ENCODE measurements at regions not wholly inside any gene's neighbourhood (a gene's known extent, or its start where the extent isn't known, plus 50 kb on each side); places are given as distances from the start of the nearest gene placed in this dataset.

DNA sequence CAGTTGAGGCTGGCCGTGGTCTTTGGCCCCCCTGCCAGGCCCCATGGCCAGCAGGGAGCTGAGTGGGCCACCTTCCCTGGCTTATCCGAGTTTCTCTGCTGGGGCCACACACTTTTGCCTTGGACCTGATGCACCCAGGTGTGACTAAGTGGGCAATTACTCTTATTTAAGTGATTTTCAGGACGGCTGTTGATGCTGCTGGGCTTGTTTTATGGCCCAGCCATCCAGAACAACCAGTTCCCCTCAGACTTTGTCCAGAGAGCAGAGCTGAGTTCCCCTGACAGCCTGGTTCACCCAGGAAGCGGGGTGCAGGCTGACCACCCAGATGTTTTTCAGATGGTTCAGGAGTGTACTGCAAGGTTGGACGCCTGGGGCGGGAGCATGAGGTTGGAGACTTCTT lies 68.8 kb downstream of the GLI2 start:
- Histone ChIP-seq H3K4me1 (ENCODE audit: control insufficient read depth, extremely low read depth, insufficient read depth, low read length) (no peaks in the 10 kb centered on the region), H3K27me3 (ENCODE audit: control insufficient read depth in 2 of 2, insufficient read depth in 2 of 2, low read length in 2 of 2) (peaks cover 0 to 4% of the 10 kb centered on the region in 2 experiments), H3K79me2 (ENCODE audit: control insufficient read depth, insufficient read depth, low read length) (no peaks in the 10 kb centered on the region), H3K36me3 (ENCODE audit: control insufficient read depth in 2 of 2, extremely low read depth in 1 of 2, insufficient read depth in 2 of 2, low read length in 2 of 2) (no peaks in the 10 kb centered on the region), H3K27ac (ENCODE audit: insufficient read depth, low read depth, low read length) (no peak overlapping the region), H3K9ac (replicated peaks; ENCODE audit: extremely low read depth, insufficient read depth, low read length) (no peak overlapping the region), H3K4me3 (replicated peaks in 1 of 3; ENCODE audit: insufficient read depth in 1 of 3, low read depth in 1 of 3, low read length in 3 of 3) (no peak overlapping the region), H3K4me2 (ENCODE audit: insufficient read depth, low read length) (no peak overlapping the region), H2AFZ (ENCODE audit: low read depth, low read length) (no peak overlapping the region), H3K9me1 (replicated peaks; ENCODE audit: control insufficient read depth, extremely low read depth, insufficient read depth, low read length) (no peaks in the 10 kb centered on the region), H3K9me3 (replicated peaks; ENCODE audit: control insufficient read depth, insufficient read depth, low read length) (no peaks in the 10 kb centered on the region), H4K20me1 (replicated peaks; ENCODE audit: control insufficient read depth, extremely low read depth, insufficient read depth, low read length) (no peaks in the 10 kb centered on the region)
- no TSS peak for BruUV-seq (replicated peaks)
- intact Hi-C loops (cut with micrococcal nuclease): no loop called here
- dilution Hi-C loops (cut with MboI; ENCODE audit: extremely low pct_ligation_motif_present, low sequenced_read_pairs): no loop called here
- FAIRE-seq: no peak
- CTCF ChIA-PET: no interaction called here
- POLR2A ChIA-PET: no interaction called here
- no peak for TF ChIP-seq JUN (IDR thresholded peaks at IDR 0.05; ENCODE audit: borderline replicate concordance, insufficient read depth, insufficient read length, low read depth)
- TF ChIP-seq POLR2A (IDR thresholded peaks at IDR 0.05; ENCODE audit: low read depth, low read length): no peak
- TF ChIP-seq POLR2AphosphoS5 (IDR thresholded peaks at IDR 0.05; ENCODE audit: insufficient read depth, low read depth, low read length): no peak
- no peak for TF ChIP-seq GATA2 (IDR thresholded peaks at IDR 0.05; ENCODE audit: insufficient read depth, insufficient read length, low read depth, low read length)
- TF ChIP-seq EZH2 (IDR thresholded peaks at IDR 0.05; ENCODE audit: borderline replicate concordance, low read depth, low read length, severe bottlenecking): no peak
- TF ChIP-seq MYC (IDR thresholded peaks at IDR 0.05; ENCODE audit: low read depth, low read length): no peak
- TF ChIP-seq, protein P1, sequence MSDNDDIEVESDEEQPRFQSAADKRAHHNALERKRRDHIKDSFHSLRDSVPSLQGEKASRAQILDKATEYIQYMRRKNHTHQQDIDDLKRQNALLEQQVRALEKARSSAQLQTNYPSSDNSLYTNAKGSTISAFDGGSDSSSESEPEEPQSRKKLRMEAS (IDR thresholded peaks at IDR 0.05; ENCODE audit: insufficient read depth, insufficient read length): no peak
- DNase-seq (ENCODE audit: low read depth, low spot score): no peak

DNA sequence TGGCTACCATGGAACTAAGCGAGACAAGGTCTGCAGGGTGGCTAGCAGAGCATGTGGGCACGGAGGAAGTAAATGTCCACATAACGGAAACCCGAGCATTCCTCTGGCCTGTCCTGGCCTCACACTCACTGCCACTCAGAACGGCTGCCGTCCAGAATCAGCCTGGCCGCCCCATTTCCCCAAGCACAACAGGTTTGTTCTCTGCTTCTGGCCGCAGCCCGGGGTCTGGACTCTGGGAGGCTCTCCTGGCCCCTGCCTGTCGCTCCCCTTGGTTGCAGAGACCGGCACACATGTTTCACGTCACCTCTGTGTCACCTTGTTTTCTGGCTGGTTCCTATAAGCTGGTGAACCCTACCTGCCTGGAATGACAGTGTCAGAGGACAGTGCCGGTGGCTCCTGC lies 69.3 kb downstream of the GLI2 start:
- intact Hi-C loops (cut with micrococcal nuclease): no loop called here
- ChIA-PET POLR2A (no interaction called here), CTCF (no interaction called here)
- Histone ChIP-seq H3K9ac (replicated peaks; ENCODE audit: extremely low read depth, insufficient read depth, low read length) (no peak overlapping the region), H3K27me3 (ENCODE audit: control insufficient read depth in 2 of 2, insufficient read depth in 2 of 2, low read length in 2 of 2) (peaks cover 0 to 4% of the 10 kb centered on the region in 2 experiments), H4K20me1 (replicated peaks; ENCODE audit: control insufficient read depth, extremely low read depth, insufficient read depth, low read length) (no peaks in the 10 kb centered on the region), H3K4me3 (replicated peaks in 1 of 3; ENCODE audit: insufficient read depth in 1 of 3, low read depth in 1 of 3, low read length in 3 of 3) (no peak overlapping the region), H3K4me1 (ENCODE audit: control insufficient read depth, extremely low read depth, insufficient read depth, low read length) (no peaks in the 10 kb centered on the region), H3K79me2 (ENCODE audit: control insufficient read depth, insufficient read depth, low read length) (no peaks in the 10 kb centered on the region), H3K9me3 (replicated peaks; ENCODE audit: control insufficient read depth, insufficient read depth, low read length) (no peaks in the 10 kb centered on the region), H3K4me2 (ENCODE audit: insufficient read depth, low read length) (no peak overlapping the region), H3K36me3 (ENCODE audit: control insufficient read depth in 2 of 2, extremely low read depth in 1 of 2, insufficient read depth in 2 of 2, low read length in 2 of 2) (no peaks in the 10 kb centered on the region), H3K27ac (ENCODE audit: insufficient read depth, low read depth, low read length) (no peak overlapping the region), H3K9me1 (replicated peaks; ENCODE audit: control insufficient read depth, extremely low read depth, insufficient read depth, low read length) (no peaks in the 10 kb centered on the region), H2AFZ (ENCODE audit: low read depth, low read length) (no peak overlapping the region)
- FAIRE-seq: no peak
- DNase-seq (ENCODE audit: low read depth, low spot score): no peak
- dilution Hi-C loops (cut with MboI; ENCODE audit: extremely low pct_ligation_motif_present, low sequenced_read_pairs): no loop called here
- no TSS peak for BruUV-seq (replicated peaks)
- TF ChIP-seq POLR2A (IDR thresholded peaks at IDR 0.05; ENCODE audit: low read depth, low read length): no peak
- TF ChIP-seq, protein P1 (IDR thresholded peaks at IDR 0.05; ENCODE audit: insufficient read depth, insufficient read length): no peak
- no peak for TF ChIP-seq JUN (IDR thresholded peaks at IDR 0.05; ENCODE audit: borderline replicate concordance, insufficient read depth, insufficient read length, low read depth)
- TF ChIP-seq FOS (IDR thresholded peaks at IDR 0.05; ENCODE audit: borderline replicate concordance, insufficient read depth, low read length): no peak
